GM12878 (cell line): ENCODE measurements at regions not wholly inside any gene's neighbourhood (a gene's known extent, or its start where the extent isn't known, plus 50 kb on each side); places are given as distances from the start of the nearest gene placed in this dataset.

Experiments used
- ATAC-seq: fragments of 200-7000 bp; cut with Tn5 transposase; 3 replicates; pipeline ENCODE4 v1.9.1; 2020; ENCODE audit warnings: mild to moderate bottlenecking, moderate library complexity
- BruUV-seq: library from RNA; stranded (reverse); fragments of 400-500 nt; replicated peaks from 2 replicates; lab custom pipeline; 2021; lab: Mats Ljungman, UMichigan
- CTCF ChIA-PET: fragments of 300-600 bp; sonication (Branson Sonifier 250); formaldehyde crosslinking; extraction: SDS; loops from one replicate; lab custom pipeline; 2021; ENCODE audit warnings: inconsistent platforms; lab: Yijun Ruan, JAX
- POLR2A ChIA-PET: fragments of 350-600 bp; formaldehyde crosslinking; extraction: SDS; loops from one replicate; lab custom pipeline; 2021; ENCODE audit warnings: inconsistent platforms; lab: Charles Lee
- RAD21 ChIA-PET: fragments of 300-600 bp; sonication (Branson Sonifier 250); formaldehyde crosslinking; loops from one replicate; lab custom pipeline; 2023; ENCODE audit warnings: antibody characterized with exemption; ENCODE audit not compliant: unreplicated experiment; lab: Charles Lee
- SMC1A ChIA-PET: fragments of 300-600 bp; sonication (Branson Sonifier 250); formaldehyde crosslinking; loops from one replicate; lab custom pipeline; 2023; ENCODE audit not compliant: unreplicated experiment, uncharacterized antibody; lab: Charles Lee
- DNase-seq: peaks from one replicate; pipeline ENCODE4 v3.0.0-alpha.2; 2011; ENCODE audit warnings: low read depth, low spot score
- FAIRE-seq: peaks from 3 replicates; lab custom pipeline; 2011; peaks lifted over from hg19 to GRCh38; lab: Jason Lieb, UNC
- H2AFZ ChIP-seq: 2 replicates; pipeline ENCODE4 v1.6.0; 2011; ENCODE audit warnings: low read depth, low read length, control low read depth; ENCODE audit not compliant: control insufficient read depth
- H3K27ac ChIP-seq: 2 replicates; pipeline ENCODE4 v1.5.1; 2011; ENCODE audit warnings: control low read depth; ENCODE audit not compliant: control insufficient read depth, insufficient read depth
- H3K27me3 ChIP-seq, 2 experiments: replicated peaks in 1 of 2; 2 replicates each; pipeline versions ENCODE4 v1.6.0 to v1.6.1; 2011; ENCODE audit warnings: low read length in 1 of 2; ENCODE audit not compliant: control insufficient read depth in 2 of 2, insufficient read depth in 2 of 2
- H3K36me3 ChIP-seq, 2 experiments: 2 replicates each; pipeline ENCODE4 v1.5.1; 2011; ENCODE audit warnings: low read length in 1 of 2; ENCODE audit not compliant: control insufficient read depth in 2 of 2, insufficient read depth in 2 of 2
- H3K4me1 ChIP-seq: 2 replicates; pipeline ENCODE4 v1.6.1; 2011; ENCODE audit warnings: mild to moderate bottlenecking, low read length, moderate library complexity, mixed read lengths; ENCODE audit not compliant: control insufficient read depth, insufficient read depth
- H3K4me2 ChIP-seq: 2 replicates; pipeline ENCODE4 v1.6.0; 2011; ENCODE audit warnings: control low read depth; ENCODE audit not compliant: control insufficient read depth, insufficient read depth
- H3K4me3 ChIP-seq: fragments of 200-600 bp; sonication (generic); 2 replicates; pipeline ENCODE4 v1.5.1; 2016
- H3K79me2 ChIP-seq: 2 replicates; pipeline ENCODE4 v1.6.0; 2011; ENCODE audit warnings: low read length; ENCODE audit not compliant: control insufficient read depth, insufficient read depth
- H3K9ac ChIP-seq: 2 replicates; pipeline ENCODE4 v1.8.0; 2011; ENCODE audit warnings: low read length, control low read depth, mixed read lengths; ENCODE audit not compliant: control insufficient read depth, insufficient read depth
- H3K9me3 ChIP-seq: replicated peaks from 3 replicates; pipeline ENCODE4 v1.5.1; 2011; ENCODE audit warnings: mild to moderate bottlenecking, low read length; ENCODE audit not compliant: control insufficient read depth, insufficient read depth
- H4K20me1 ChIP-seq: 2 replicates; pipeline ENCODE4 v1.6.0; 2011; ENCODE audit not compliant: control insufficient read depth, insufficient read depth
- CUX1 ChIP-seq: IDR thresholded peaks from 2 replicates; pipeline ENCODE4 v1.6.1; 2012; ENCODE audit warnings: improper control_type of control experiment, low read depth, low read length; ENCODE audit not compliant: insufficient replicate concordance
- MTA2 ChIP-seq: fragments of 450-650 bp; IDR thresholded peaks from 2 replicates; pipeline ENCODE4 v1.6.1; 2016; ENCODE audit warnings: low read depth, mild to moderate bottlenecking, moderate library complexity
- RELB ChIP-seq: fragments of 450-650 bp; IDR thresholded peaks from 2 replicates; pipeline ENCODE4 v1.6.1; 2017; ENCODE audit warnings: low read depth, mild to moderate bottlenecking, moderate library complexity
- ZNF207 ChIP-seq: fragments of 450-650 bp; IDR thresholded peaks from 2 replicates; pipeline ENCODE4 v1.6.1; 2014; ENCODE audit warnings: antibody characterized with exemption, mild to moderate bottlenecking, borderline replicate concordance
- WGBS: methylation state at CpG from one replicate; pipeline ENCODE4 v1.1.6; 2016; ENCODE audit warnings: low lambda C conversion rate; ENCODE audit not compliant: insufficient replicate concordance, insufficient coverage; ENCODE audit errors: missing lambda C conversion rate; 5-methylcytosine and 5-hydroxymethylcytosine counted together
- in situ Hi-C: fragments of 300-500 bp; cut with MboI; formaldehyde crosslinking; loops from 9 replicates; pipeline ENCODE4 v1.14.3; 2018; ENCODE audit warnings: mixed read lengths
- intact Hi-C: fragments of 100-400 bp; cut with micrococcal nuclease; formaldehyde crosslinking; loops from one replicate; pipeline ENCODE4 v1.14.2; 2022; ENCODE audit not compliant: unreplicated experiment

GRCh38 chr6:112485120-112485826 is 138.1 kb downstream of the RFPL4B start (continued):
- TF ChIP-seq CUX1 = no peak
- no peak for TF ChIP-seq ZNF207

DNA sequence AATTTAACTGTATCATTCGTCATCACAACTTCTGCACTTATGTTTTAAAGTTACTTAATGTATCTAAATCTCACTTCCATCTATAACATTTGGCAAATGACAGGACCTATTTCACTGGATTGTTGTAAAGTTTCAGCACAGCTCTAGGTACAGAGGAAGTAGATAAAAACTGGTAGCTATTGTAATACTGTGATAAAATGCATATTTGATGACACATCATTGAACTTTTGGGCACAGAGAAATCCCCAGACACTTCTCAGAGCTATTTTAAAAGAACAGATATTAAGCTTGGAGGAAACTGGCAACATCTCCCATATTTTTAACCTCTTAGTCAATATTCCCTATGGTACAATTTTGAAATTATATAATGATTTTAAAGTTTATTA is 138.7 kb downstream of the RFPL4B start:
- Histone ChIP-seq H4K20me1 (no peaks in the 10 kb centered on the region), H3K27ac (no peak overlapping the region), H3K36me3 (no peaks in the 10 kb centered on the region), H3K4me2 (no peak overlapping the region), H3K4me1 (no peaks in the 10 kb centered on the region), H3K27me3 (no peaks in the 10 kb centered on the region), H3K9me3 (no peaks in the 10 kb centered on the region), H3K79me2 (no peaks in the 10 kb centered on the region), H3K4me3 (no peak overlapping the region), H3K9ac (no peak overlapping the region), H2AFZ (no peak overlapping the region)
- in situ Hi-C loops = no loop called here
- POLR2A ChIA-PET = no interaction called here
- no peak for DNase-seq
- no TSS peak for BruUV-seq
- 5% methylated on average over 1 of the region's 1 CpG for WGBS
- ATAC-seq = no peak
- no peak for FAIRE-seq
- TF ChIP-seq RELB (no peak), MTA2 (no peak)
- CTCF ChIA-PET = interaction anchor here (0.8 kb wide), 1 partner anchor 10 kb away, joined by 3 read pairs; no protein-coding TSS in a partner anchor
- SMC1A ChIA-PET = interaction anchor here (1.0 to 1.1 kb wide), 2 partner anchors 9 to 28 kb away, joined by 3 read pairs; no protein-coding TSS in a partner anchor
- intact Hi-C loops = no loop called here
- RAD21 ChIA-PET = no interaction called here
